GM21423 (cell line): ENCODE measurements at regions not wholly inside any gene's neighbourhood (a gene's known extent, or its start where the extent isn't known, plus 50 kb on each side); places are given as distances from the start of the nearest gene placed in this dataset.

Source experiments
- ATAC-seq: cut with Tn5 transposase; IDR thresholded peaks from one replicate; pipeline ENCODE4 v1.9.1; 2021; ENCODE audit warnings: mild to moderate bottlenecking, moderate library complexity; ENCODE audit not compliant: unreplicated experiment

DNA sequence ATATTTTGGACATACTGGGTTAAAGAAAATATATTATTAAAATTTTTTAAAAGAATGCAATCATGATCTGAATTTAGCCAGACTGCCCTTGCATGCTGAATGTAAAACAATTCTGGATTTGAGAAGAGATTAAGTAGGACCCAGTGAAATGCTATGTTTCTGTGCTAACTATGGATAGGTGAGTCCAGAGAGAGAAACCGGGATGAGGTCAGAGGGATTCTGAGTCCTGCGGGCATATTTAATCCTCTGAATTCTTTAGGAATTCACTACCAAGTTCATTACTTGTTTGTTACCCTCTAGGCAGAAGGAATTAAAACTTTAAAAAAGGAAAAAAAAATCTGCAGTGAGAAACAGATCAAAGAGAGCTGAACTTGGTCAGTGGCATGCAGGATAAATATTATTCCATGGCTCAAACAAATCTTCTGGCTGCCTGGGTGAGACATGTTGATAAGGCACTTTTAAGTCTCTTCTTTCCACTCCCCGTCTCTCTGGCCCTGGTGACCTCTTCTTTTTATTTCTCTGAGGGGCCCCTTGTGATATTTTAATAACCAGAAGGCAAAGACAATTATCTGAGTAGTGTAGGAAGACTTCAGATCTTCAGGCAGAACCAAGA is 50.2 kb upstream of the LYZL1 start:
- no peak for ATAC-seq
